ENCODE measurements at regions not wholly inside any gene's neighbourhood (a gene's known extent, or its start where the extent isn't known, plus 50 kb on each side); places are given as distances from the start of the nearest gene placed in this dataset.
A peak's percentile ranks its signal among the peaks of the same experiment; 100 is the strongest.

DNA sequence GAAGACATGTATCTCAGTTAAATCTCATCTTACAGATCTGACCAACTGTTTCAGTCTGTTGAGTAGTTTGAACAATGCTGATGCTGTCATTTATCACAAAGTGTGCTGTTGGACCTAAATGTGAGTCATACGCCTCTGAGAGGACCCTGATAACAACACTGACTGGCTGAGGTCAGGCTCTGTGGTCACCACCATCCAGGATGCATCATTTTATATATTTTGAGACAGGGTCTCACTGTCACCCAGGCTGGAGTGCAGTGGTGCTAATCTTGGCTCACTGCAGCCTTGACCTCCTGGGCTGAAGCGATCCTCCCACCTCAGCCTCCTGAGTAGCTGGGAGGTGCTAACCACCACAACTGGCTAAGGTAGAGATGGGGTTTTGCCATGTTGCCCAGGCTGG, 181.0 kb upstream of the RGS6 start (continued):
- TF ChIP-seq, protein P1, sequence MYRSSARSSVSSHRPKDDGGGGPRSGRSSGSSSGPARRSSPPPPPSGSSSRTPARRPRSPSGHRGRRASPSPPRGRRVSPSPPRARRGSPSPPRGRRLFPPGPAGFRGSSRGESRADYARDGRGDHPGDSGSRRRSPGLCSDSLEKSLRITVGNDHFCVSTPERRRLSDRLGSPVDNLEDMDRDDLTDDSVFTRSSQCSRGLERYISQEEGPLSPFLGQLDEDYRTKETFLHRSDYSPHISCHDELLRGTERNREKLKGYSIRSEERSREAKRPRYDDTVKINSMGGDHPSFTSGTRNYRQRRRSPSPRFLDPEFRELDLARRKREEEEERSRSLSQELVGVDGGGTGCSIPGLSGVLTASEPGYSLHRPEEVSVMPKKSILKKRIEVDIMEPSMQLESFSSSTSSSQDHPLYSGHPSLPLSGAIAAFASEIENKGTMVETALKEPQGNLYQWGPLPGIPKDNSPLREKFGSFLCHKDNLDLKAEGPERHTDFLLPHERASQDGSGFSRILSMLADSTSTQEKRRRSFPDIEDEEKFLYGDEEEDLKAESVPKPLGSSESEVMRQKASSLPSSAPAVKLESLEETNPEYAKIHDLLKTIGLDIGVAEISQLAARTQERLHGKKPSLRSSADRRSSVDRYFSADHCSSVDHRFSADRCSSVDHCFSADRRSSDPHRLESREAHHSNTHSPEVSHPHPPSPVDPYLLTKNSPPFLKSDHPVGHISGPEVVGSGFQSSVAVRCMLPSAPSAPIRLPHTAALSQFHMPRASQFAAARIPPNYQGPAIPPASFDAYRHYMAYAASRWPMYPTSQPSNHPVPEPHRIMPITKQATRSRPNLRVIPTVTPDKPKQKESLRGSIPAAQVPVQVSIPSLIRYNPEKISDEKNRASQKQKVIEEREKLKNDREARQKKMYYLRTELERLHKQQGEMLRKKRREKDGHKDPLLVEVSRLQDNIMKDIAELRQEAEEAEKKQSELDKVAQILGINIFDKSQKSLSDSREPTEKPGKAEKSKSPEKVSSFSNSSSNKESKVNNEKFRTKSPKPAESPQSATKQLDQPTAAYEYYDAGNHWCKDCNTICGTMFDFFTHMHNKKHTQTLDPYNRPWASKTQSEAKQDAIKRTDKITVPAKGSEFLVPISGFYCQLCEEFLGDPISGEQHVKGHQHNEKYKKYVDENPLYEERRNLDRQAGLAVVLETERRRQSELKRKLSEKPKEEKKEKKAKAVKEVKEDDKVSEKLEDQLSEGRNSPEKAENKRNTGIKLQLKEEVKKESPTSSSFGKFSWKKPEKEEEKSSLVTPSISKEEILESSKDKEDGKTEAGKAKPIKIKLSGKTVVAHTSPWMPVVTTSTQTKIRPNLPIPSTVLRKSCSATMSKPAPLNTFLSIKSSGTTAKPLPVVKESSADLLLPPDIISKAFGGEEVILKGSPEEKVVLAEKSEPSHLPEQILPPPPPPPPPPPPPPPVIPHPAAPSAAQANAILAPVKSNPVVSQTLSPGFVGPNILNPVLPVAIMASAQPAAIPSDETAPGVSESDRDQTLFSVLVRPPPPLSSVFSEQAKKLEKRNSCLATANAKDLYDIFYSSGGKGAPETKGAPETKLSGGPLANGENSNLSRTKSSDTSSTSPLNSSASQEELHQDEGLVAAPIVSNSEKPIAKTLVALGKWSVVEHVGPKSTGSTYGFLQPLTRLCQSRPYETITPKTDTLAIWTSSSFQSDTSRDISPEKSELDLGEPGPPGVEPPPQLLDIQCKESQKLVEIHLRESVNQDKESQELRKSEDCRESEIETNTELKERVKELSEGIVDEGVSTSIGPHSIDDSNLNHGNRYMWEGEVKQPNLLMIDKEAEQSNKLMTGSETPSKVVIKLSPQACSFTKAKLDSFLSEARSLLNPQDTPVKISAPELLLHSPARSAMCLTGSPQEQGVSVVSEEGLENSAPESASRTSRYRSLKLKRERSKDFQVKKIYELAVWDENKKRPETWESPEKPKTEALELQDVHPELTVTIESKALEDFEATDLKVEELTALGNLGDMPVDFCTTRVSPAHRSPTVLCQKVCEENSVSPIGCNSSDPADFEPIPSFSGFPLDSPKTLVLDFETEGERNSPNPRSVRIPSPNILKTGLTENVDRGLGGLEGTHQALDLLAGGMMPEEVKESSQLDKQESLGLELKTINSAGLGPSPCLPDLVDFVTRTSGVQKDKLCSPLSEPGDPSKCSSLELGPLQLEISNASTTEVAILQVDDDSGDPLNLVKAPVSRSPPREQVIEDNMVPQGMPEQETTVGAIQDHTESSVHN (IDR thresholded peaks at IDR 0.05; ENCODE audit: borderline replicate concordance in 1 of 2, low read depth in 1 of 2), result no peak
- no peak for TF ChIP-seq ILF3 (IDR thresholded peaks at IDR 0.05; ENCODE audit: borderline replicate concordance)
- TF ChIP-seq ZNF316 (IDR thresholded peaks at IDR 0.05), result peak; percentile 80
- no peak for TF ChIP-seq DIDO1 (tag; IDR thresholded peaks at IDR 0.05; ENCODE audit: low read depth)
- TF ChIP-seq, protein P2, sequence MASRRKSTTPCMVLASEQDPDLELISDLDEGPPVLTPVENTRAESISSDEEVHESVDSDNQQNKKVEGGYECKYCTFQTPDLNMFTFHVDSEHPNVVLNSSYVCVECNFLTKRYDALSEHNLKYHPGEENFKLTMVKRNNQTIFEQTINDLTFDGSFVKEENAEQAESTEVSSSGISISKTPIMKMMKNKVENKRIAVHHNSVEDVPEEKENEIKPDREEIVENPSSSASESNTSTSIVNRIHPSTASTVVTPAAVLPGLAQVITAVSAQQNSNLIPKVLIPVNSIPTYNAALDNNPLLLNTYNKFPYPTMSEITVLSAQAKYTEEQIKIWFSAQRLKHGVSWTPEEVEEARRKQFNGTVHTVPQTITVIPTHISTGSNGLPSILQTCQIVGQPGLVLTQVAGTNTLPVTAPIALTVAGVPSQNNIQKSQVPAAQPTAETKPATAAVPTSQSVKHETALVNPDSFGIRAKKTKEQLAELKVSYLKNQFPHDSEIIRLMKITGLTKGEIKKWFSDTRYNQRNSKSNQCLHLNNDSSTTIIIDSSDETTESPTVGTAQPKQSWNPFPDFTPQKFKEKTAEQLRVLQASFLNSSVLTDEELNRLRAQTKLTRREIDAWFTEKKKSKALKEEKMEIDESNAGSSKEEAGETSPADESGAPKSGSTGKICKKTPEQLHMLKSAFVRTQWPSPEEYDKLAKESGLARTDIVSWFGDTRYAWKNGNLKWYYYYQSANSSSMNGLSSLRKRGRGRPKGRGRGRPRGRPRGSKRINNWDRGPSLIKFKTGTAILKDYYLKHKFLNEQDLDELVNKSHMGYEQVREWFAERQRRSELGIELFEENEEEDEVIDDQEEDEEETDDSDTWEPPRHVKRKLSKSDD (conservative IDR thresholded peaks at IDR 0.05; ENCODE audit: low read length), result no peak
- no peak for TF ChIP-seq SAFB2 (IDR thresholded peaks at IDR 0.05; ENCODE audit: borderline replicate concordance, low read depth, low read length, severe bottlenecking)
- TF ChIP-seq YBX1 (IDR thresholded peaks at IDR 0.05), result no peak
- TF ChIP-seq, protein P3, sequence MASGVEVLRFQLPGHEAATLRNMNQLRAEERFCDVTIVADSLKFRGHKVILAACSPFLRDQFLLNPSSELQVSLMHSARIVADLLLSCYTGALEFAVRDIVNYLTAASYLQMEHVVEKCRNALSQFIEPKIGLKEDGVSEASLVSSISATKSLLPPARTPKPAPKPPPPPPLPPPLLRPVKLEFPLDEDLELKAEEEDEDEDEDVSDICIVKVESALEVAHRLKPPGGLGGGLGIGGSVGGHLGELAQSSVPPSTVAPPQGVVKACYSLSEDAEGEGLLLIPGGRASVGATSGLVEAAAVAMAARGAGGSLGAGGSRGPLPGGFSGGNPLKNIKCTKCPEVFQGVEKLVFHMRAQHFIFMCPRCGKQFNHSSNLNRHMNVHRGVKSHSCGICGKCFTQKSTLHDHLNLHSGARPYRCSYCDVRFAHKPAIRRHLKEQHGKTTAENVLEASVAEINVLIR (CRISPR knock-in tag; IDR thresholded peaks at IDR 0.05), result no peak
- TF ChIP-seq NONO (IDR thresholded peaks at IDR 0.05; ENCODE audit: low read depth in 2 of 2, low read length in 1 of 2), result no peak
- TF ChIP-seq E2F3 (CRISPR knock-in tag; IDR thresholded peaks at IDR 0.05), result no peak
- TF ChIP-seq SRSF9 (IDR thresholded peaks at IDR 0.05; ENCODE audit: borderline replicate concordance, low read depth, low read length), result no peak
- TF ChIP-seq ZSCAN32 (CRISPR knock-in tag; IDR thresholded peaks at IDR 0.05), result no peak
- TF ChIP-seq SMARCE1 (IDR thresholded peaks at IDR 0.05), result peak; percentile 91
- TF ChIP-seq IRF2 (CRISPR knock-in tag; IDR thresholded peaks at IDR 0.05), result no peak
- TF ChIP-seq EZH2 (IDR thresholded peaks at IDR 0.05; ENCODE audit: borderline replicate concordance, low read depth, low read length), result no peak
- TF ChIP-seq CEBPB (tag; IDR thresholded peaks at IDR 0.05), result no peak
- TF ChIP-seq PHF20 (IDR thresholded peaks at IDR 0.05; ENCODE audit: partially characterized antibody), result no peak
- no peak for TF ChIP-seq BMI1 (IDR thresholded peaks at IDR 0.05; ENCODE audit: low read length)
- TF ChIP-seq GATAD2A (IDR thresholded peaks at IDR 0.05), result no peak
- TF ChIP-seq PTRF (tag; IDR thresholded peaks at IDR 0.05), result no peak

Measured in K562 (cell line).